ENCODE measurements at regions not wholly inside any gene's neighbourhood (a gene's known extent, or its start where the extent isn't known, plus 50 kb on each side); places are given as distances from the start of the nearest gene placed in this dataset.

DNA sequence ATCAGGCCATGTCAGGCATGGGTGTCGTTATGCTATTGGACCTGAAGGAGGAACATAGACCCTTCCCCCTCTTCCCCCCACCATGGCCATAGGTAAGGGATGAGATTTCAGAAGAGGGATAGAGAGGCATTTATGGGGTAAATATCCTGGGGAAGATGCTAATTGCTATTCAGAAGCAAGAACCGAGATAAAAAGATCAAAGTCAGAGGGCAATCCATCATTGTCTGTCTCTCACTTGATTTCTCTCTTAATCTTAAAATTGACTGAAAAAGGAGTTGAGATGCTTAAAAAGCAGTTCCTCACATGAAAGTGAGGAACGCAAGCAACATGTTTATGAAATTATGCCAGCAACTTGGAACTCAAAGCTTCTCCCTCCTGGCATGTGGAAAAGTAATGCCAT is 212.0 kb downstream of the RPAP3 start:
- TF ChIP-seq, protein P1, sequence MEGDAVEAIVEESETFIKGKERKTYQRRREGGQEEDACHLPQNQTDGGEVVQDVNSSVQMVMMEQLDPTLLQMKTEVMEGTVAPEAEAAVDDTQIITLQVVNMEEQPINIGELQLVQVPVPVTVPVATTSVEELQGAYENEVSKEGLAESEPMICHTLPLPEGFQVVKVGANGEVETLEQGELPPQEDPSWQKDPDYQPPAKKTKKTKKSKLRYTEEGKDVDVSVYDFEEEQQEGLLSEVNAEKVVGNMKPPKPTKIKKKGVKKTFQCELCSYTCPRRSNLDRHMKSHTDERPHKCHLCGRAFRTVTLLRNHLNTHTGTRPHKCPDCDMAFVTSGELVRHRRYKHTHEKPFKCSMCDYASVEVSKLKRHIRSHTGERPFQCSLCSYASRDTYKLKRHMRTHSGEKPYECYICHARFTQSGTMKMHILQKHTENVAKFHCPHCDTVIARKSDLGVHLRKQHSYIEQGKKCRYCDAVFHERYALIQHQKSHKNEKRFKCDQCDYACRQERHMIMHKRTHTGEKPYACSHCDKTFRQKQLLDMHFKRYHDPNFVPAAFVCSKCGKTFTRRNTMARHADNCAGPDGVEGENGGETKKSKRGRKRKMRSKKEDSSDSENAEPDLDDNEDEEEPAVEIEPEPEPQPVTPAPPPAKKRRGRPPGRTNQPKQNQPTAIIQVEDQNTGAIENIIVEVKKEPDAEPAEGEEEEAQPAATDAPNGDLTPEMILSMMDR (IDR thresholded peaks at IDR 0.05; ENCODE audit: insufficient read depth, low read length, poor library complexity, severe bottlenecking), result no peak
- no peak for TF ChIP-seq EZH2phosphoT487 (conservative IDR thresholded peaks at IDR 0.05; ENCODE audit: low read length)

DNA sequence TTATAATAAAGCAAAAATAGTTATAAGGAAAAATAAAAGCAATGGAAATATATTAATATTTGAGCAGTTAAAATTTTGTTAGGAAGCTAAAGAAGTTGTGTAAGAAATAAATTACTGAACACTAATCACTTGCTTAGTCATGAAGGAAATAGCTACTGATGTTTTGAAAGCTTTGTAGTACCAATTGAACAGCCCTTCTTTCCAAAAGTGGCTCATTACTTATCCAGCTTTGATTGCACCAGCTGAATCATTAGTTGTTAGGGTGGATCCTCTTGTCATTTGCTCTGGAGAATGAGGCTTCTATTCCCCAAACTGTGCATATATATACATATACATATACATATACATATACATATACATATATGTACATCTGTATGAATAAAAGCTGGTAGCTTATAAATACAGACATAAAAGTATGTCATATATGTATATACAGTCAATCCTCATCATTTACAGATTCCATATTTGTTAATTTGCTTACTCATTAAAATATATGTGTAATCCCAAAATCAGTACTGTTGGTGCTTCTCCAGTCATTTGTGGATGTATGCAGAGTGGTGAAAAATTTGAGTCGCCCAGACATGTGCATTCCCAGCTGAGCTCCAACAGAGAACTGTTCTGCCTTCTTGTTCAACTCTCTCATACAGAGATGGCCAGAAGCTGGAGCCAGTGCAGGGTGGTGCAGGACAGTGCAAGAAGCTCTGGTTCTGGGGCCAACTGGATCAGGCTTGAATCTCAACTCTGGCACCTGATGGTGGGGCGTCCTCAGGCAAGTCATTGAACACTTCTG is 214.1 kb downstream of the RPAP3 start:
- H3F3A ChIP-seq (ENCODE audit: insufficient read depth), result no peaks in the 10 kb centered on the region
- no peaks in the 10 kb centered on the region for H3K79me2 ChIP-seq (ENCODE audit: insufficient read depth, low read length)
- TF ChIP-seq EZH2phosphoT487 (conservative IDR thresholded peaks at IDR 0.05; ENCODE audit: low read length), result no peak
- TF ChIP-seq, protein P1 (IDR thresholded peaks at IDR 0.05; ENCODE audit: insufficient read depth, low read length, poor library complexity, severe bottlenecking), result no peak
- H3K36me3 ChIP-seq (ENCODE audit: low read length), result no peaks in the 10 kb centered on the region
- no peak overlapping the region for H3K27ac ChIP-seq (ENCODE audit: low read depth, low read length)
- H3K27me3 ChIP-seq (ENCODE audit: low read length), result no peaks in the 10 kb centered on the region
- no peak overlapping the region for H3K4me3 ChIP-seq (ENCODE audit: insufficient read depth, low read length, poor library complexity, severe bottlenecking)
- H3K9ac ChIP-seq (ENCODE audit: low read length), result no peak overlapping the region
- no peak overlapping the region for H3K4me2 ChIP-seq (ENCODE audit: low read depth, low read length, poor library complexity, severe bottlenecking)
- no peaks in the 10 kb centered on the region for H3K9me2 ChIP-seq (replicated peaks; ENCODE audit: insufficient read depth, low read length)
- no peaks in the 10 kb centered on the region for H4K20me1 ChIP-seq (ENCODE audit: low read depth, low read length)
- H3K9me3 ChIP-seq (ENCODE audit: insufficient read depth, low read length), result no peaks in the 10 kb centered on the region
- no peak overlapping the region for H2AFZ ChIP-seq (ENCODE audit: low read depth, low read length, severe bottlenecking)

More for the DNA sequence above, 212.0 kb downstream of the RPAP3 start:
- Histone ChIP-seq H3K4me2 (ENCODE audit: low read depth, low read length, poor library complexity, severe bottlenecking) (no peak overlapping the region), H3K36me3 (ENCODE audit: low read length) (no peaks in the 10 kb centered on the region), H3K27ac (ENCODE audit: low read depth, low read length) (no peak overlapping the region), H3F3A (ENCODE audit: insufficient read depth) (no peaks in the 10 kb centered on the region), H3K27me3 (ENCODE audit: low read length) (no peaks in the 10 kb centered on the region), H3K4me3 (ENCODE audit: insufficient read depth, low read length, poor library complexity, severe bottlenecking) (no peak overlapping the region), H4K20me1 (ENCODE audit: low read depth, low read length) (no peaks in the 10 kb centered on the region), H3K9me2 (replicated peaks; ENCODE audit: insufficient read depth, low read length) (no peaks in the 10 kb centered on the region), H2AFZ (ENCODE audit: low read depth, low read length, severe bottlenecking) (no peak overlapping the region), H3K9ac (ENCODE audit: low read length) (no peak overlapping the region), H3K9me3 (ENCODE audit: insufficient read depth, low read length) (no peaks in the 10 kb centered on the region), H3K79me2 (ENCODE audit: insufficient read depth, low read length) (no peaks in the 10 kb centered on the region)

DNA sequence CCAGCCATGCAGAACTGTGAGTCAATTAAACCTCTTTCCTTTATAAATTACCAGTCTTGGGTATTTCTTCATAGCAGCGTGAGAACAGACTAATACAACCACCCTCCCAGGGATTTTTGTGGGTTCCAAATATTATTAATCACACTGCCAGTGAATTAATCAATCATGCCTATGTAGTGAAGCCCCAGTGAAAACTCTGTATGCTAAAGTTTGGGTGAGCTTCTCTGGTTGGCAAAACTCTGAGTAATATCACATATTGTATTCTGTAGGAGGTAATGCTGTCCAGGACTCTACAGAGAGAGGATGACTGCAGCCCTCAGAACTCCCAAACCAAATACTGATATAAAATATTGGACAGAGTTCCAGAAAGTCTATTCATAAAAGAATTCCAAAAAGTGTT is 216.9 kb downstream of the RPAP3 start:
- H3K4me3 ChIP-seq (ENCODE audit: insufficient read depth, low read length, poor library complexity, severe bottlenecking), result no peak overlapping the region
- H3K9ac ChIP-seq (ENCODE audit: low read length), result no peak overlapping the region
- H3K9me3 ChIP-seq (ENCODE audit: insufficient read depth, low read length), result no peaks in the 10 kb centered on the region
- no peaks in the 10 kb centered on the region for H3K79me2 ChIP-seq (ENCODE audit: insufficient read depth, low read length)
- no peaks in the 10 kb centered on the region for H3F3A ChIP-seq (ENCODE audit: insufficient read depth)
- H4K20me1 ChIP-seq (ENCODE audit: low read depth, low read length), result no peaks in the 10 kb centered on the region
- no peaks in the 10 kb centered on the region for H3K36me3 ChIP-seq (ENCODE audit: low read length)
- H3K27me3 ChIP-seq (ENCODE audit: low read length), result no peaks in the 10 kb centered on the region
- no peak overlapping the region for H2AFZ ChIP-seq (ENCODE audit: low read depth, low read length, severe bottlenecking)
- no peak overlapping the region for H3K27ac ChIP-seq (ENCODE audit: low read depth, low read length)
- no peak overlapping the region for H3K4me2 ChIP-seq (ENCODE audit: low read depth, low read length, poor library complexity, severe bottlenecking)
- no peaks in the 10 kb centered on the region for H3K9me2 ChIP-seq (replicated peaks; ENCODE audit: insufficient read depth, low read length)
- TF ChIP-seq, protein P1 (IDR thresholded peaks at IDR 0.05; ENCODE audit: insufficient read depth, low read length, poor library complexity, severe bottlenecking), result no peak
- TF ChIP-seq EZH2phosphoT487 (conservative IDR thresholded peaks at IDR 0.05; ENCODE audit: low read length), result no peak
